ENCODE measurements at regions not wholly inside any gene's neighbourhood (a gene's known extent, or its start where the extent isn't known, plus 50 kb on each side); places are given as distances from the start of the nearest gene placed in this dataset.

- TF ChIP-seq CTCF (IDR thresholded peaks at IDR 0.05): no peak
- Histone ChIP-seq H3K4me3 (no peak overlapping the region), H3K27ac (no peak overlapping the region)
- DNase-seq (ENCODE audit: low spot score): no peak
Measured at GRCh38 chr1:82279241-82279640, 478.5 kb downstream of the ADGRL2 start.

GRCh38 chr1:82273816-82274215 is 473.1 kb downstream of the ADGRL2 start:
- H3K27ac ChIP-seq: no peak overlapping the region
- H3K4me3 ChIP-seq: no peak overlapping the region
- no peak for TF ChIP-seq CTCF (IDR thresholded peaks at IDR 0.05)
- DNase-seq (ENCODE audit: low spot score): no peak

GRCh38 chr1:82269431-82269830 is 468.7 kb downstream of the ADGRL2 start:
- no peak for DNase-seq (ENCODE audit: low spot score)
- no peak overlapping the region for H3K4me3 ChIP-seq
- no peak for TF ChIP-seq CTCF (IDR thresholded peaks at IDR 0.05)
- H3K27ac ChIP-seq: peak overlapping the region in 1 of 2 donors; percentile 26

DNA sequence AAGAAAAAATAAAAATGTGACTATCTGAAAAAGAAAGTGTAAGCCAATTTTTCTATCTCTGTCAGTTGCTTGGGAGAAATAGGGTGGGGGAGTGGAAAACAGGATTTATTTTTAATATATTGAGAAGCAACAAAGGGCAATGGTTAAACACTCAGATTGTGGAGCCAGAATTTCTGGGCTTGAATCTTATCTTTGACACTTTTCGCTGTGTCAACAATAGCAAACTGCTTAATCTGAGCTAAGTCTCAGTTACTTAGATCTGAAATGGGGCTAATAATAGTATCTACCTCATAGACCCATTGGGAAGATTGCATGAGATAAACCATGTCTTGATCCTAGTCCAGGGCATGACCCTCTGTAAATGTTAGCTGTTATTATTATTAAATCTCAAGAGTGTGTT is 468.1 kb downstream of the ADGRL2 start:
- H3K27ac ChIP-seq: no peak overlapping the region
- no peak overlapping the region for H3K4me3 ChIP-seq
- DNase-seq (ENCODE audit: low spot score): no peak
- no peak for TF ChIP-seq CTCF (IDR thresholded peaks at IDR 0.05)

DNA sequence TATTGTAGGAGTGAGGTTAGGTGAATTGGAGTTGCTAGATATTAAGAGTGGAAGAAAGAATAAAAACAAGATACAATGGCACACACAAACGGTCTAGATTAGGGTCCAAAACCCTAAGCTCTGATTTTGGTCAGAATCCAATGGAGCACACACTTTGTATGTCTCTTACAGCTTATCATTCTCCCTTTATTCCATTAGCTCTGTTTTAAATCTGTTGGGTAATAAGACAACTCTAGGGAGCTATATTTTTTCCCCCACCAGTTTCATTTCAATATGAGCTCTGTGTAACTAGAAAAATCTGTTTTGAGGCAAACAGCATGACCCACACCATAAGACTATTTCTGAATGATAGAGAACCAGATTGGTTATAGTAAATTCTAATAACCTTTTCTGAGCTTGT is 465.6 kb downstream of the ADGRL2 start:
- no peak for TF ChIP-seq CTCF (IDR thresholded peaks at IDR 0.05)
- DNase-seq (ENCODE audit: low spot score): no peak
- no peak overlapping the region for H3K4me3 ChIP-seq
- H3K27ac ChIP-seq: no peak overlapping the region

- H3K27ac ChIP-seq: no peak overlapping the region
- DNase-seq (ENCODE audit: low spot score): no peak
- no peak for TF ChIP-seq CTCF (IDR thresholded peaks at IDR 0.05)
- H3K4me3 ChIP-seq: no peak overlapping the region
Measured at GRCh38 chr1:82265436-82265835, 464.7 kb downstream of the ADGRL2 start.

DNA sequence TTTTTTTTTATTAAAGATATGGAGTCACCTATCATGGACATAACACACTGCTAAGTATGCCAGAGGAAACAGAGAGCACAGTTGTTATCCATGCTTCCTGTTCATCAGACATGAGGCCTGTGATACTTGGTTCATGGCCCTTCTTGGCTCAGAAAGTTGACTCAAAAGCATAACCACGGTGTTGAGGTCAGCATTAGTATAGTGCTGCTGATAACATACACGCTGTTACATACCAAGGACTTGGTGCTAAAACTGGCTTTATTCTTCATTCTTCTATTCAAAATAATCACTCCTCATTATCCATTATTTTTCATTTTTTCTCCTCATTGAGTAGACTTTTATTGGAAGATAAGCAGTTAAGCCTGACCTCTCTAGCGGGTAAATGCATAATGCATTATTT is 464.1 kb downstream of the ADGRL2 start:
- no peak for TF ChIP-seq CTCF (IDR thresholded peaks at IDR 0.05)
- Histone ChIP-seq H3K4me3 (no peak overlapping the region), H3K27ac (no peak overlapping the region)
- DNase-seq (ENCODE audit: low spot score): no peak

Measured in coronary artery (tissue), 2 donors.